Astrocyte of the cerebellum (primary cell): ENCODE measurements at regions not wholly inside any gene's neighbourhood (a gene's known extent, or its start where the extent isn't known, plus 50 kb on each side); places are given as distances from the start of the nearest gene placed in this dataset.

Experiments used
- DNase-seq: peaks from one replicate; pipeline ENCODE4 v3.0.0-alpha.2; 2011; ENCODE audit warnings: low read depth
- H3K4me3 ChIP-seq: 2 replicates; pipeline ENCODE4 v1.5.1; 2011; ENCODE audit warnings: mild to moderate bottlenecking, low read depth, low read length, moderate library complexity
- in situ Hi-C: cut with HindIII; loops from 2 replicates; pipeline ENCODE4 v1.10.0; 2017; ENCODE audit warnings: low sequenced_read_pairs
- TF ChIP-seq, protein P1 (sequence below): IDR thresholded peaks from 2 replicates; pipeline ENCODE4 v1.5.1; 2012; ENCODE audit warnings: low read length, low read depth, moderate library complexity, mild to moderate bottlenecking; ENCODE audit errors: missing control alignments

DNA sequence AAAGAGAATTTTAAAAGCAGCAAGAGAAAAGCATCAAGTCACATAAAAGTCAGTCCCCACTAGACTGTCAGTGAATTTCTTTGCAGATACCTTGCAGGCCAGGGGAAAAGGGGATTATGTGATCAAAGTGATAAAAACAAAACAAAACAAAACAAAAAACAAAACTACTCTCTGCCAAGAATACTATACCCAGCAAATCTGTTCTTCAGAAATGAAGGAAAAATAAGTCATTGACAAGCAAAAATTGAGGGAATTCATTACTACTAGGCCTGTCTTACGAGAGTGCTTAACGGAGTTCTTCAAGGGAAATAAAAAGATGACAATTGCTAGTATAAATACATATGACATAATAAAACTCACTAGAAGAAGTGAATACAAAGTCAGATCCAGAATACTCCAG is 245.5 kb upstream of the CHST9 start:
- TF ChIP-seq, protein P1, sequence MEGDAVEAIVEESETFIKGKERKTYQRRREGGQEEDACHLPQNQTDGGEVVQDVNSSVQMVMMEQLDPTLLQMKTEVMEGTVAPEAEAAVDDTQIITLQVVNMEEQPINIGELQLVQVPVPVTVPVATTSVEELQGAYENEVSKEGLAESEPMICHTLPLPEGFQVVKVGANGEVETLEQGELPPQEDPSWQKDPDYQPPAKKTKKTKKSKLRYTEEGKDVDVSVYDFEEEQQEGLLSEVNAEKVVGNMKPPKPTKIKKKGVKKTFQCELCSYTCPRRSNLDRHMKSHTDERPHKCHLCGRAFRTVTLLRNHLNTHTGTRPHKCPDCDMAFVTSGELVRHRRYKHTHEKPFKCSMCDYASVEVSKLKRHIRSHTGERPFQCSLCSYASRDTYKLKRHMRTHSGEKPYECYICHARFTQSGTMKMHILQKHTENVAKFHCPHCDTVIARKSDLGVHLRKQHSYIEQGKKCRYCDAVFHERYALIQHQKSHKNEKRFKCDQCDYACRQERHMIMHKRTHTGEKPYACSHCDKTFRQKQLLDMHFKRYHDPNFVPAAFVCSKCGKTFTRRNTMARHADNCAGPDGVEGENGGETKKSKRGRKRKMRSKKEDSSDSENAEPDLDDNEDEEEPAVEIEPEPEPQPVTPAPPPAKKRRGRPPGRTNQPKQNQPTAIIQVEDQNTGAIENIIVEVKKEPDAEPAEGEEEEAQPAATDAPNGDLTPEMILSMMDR = no peak
- H3K4me3 ChIP-seq = no peak overlapping the region
- in situ Hi-C loops = no loop called here
- DNase-seq = no peak

DNA sequence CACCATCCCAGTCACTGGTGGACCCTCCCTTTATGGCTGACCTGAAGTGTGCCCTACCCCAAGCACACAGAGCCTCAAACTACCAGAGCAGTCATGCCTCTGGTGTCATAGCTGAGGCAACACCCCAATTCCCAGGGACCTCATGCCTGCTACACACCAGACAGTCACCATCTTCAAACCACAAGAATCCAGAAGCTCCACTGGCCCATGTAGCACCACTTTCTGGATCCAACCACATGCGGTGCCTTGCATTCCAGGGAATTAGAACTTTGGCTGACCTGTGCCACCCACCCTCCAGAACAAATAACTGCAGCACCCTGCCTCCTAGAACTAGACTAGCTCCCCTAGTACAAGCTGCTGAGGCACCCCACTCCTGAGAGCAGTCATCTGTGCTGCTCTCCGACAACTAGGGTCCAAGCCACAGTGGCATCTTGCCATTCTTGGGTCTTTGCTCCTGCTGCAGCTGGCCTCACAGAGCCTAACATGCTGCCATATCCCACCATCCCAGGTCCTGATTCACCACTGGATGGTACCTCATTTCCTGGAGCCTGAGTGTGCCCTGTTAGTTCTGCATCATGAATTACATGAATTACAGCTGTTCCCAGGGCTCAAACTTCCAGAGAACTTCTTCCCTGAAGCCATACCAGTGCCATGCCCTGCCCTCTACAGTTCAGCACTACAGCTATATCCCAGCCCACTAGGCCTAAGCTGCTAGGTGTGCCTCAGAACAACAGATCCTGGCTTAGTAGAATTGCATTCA is 243.8 kb upstream of the CHST9 start:
- TF ChIP-seq, protein P1 = no peak

DNA sequence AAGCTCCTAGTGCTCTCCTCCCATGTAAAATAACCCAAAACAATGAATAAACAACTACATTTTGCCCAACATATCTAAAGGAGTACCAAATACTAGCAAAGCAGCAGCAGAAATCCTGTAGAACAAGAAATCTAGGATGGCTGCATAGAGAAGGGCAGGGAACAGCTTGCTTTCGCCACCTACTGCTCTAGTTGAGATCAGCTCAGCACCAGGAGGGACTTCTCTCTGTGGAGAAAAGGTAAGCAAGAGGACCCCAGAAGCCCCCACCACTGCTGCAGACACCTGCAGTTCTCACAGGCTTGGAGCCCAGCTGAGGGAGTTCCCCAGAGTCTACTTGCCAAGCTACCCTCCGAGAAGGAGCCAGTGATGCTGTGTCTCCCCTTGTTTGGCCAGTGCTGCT is 243.0 kb upstream of the CHST9 start:
- no peak overlapping the region for H3K4me3 ChIP-seq
- TF ChIP-seq, protein P1 = peak; percentile 20
- in situ Hi-C loops = no loop called here
- no peak for DNase-seq

More for the DNA sequence above, 243.8 kb upstream of the CHST9 start:
- in situ Hi-C loops = no loop called here
- DNase-seq = no peak
- no peak overlapping the region for H3K4me3 ChIP-seq

DNA sequence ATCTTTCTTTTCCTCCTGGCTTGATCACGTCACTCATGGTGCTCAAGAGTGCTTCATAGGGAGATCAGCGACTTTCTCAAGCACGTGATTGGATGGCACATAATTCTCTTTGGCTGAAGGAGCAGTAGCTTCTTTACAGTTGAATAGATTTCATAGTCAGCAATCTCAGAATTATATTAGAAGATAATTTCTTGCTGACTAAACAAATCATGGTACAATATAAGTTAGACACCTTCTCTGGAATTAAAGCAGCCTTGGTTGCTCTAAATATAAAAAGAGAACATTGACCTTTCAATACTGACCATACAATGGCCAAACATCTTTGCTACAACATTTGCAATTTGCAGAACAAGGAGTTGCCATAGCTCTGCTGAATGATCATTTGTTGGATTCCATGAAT is 238.5 kb upstream of the CHST9 start:
- H3K4me3 ChIP-seq = no peak overlapping the region
- TF ChIP-seq, protein P1 = no peak
- in situ Hi-C loops = no loop called here
- DNase-seq = no peak

DNA sequence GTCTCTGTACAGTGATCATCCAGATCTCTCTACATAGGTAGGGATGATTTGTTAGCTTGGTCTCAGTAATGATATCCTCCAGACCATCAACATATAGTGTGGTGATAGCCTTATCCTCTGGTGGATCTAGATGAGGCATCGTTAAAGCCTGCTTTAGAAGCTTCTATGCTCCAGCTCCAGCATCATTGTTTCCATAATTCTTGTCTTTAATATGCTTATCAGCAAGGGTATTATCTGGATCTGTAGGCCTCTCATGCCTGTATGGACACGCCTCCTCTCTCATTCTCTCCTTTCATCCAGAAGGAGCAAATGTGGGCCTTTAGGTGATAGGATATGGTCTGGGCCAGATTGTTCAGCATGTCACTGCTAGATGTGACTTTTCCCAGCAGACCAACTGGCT is 234.5 kb upstream of the CHST9 start:
- DNase-seq = no peak
- H3K4me3 ChIP-seq = no peak overlapping the region
- in situ Hi-C loops = no loop called here
- TF ChIP-seq, protein P1 = no peak

DNA sequence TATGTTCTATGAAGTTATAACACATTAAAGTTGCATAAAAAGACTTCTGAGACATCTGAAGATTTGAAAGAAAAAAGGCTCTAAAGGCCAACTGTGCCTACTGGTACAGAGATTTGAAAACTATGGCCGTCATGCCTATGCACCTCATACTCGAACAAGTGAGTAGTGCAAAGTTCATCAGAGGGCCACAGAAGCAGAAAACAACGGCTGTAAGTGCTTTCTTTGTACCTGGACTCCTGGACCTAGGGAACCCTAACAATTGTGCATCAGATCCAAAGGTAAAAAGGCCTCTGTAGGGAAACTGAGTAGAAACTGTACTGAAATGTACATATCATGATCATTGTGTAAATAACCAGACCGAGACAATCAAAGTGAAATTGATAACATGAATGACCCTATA is 230.4 kb upstream of the CHST9 start:
- in situ Hi-C loops = no loop called here
- TF ChIP-seq, protein P1 = no peak
- H3K4me3 ChIP-seq = no peak overlapping the region
- no peak for DNase-seq
